Stimulated activated CD8-positive, alpha-beta memory T cell treated with anti-CD3 and anti-CD28 coated beads, Interleukin-15, amount 100 ng/mL, for 48 hours (primary cell): ENCODE measurements at regions not wholly inside any gene's neighbourhood (a gene's known extent, or its start where the extent isn't known, plus 50 kb on each side); places are given as distances from the start of the nearest gene placed in this dataset.
"Not testable (repeated sequence)": the region's sequence is repeated elsewhere in the genome, so short reads cannot be mapped to it uniquely, and the experiment has no call there.

Experiments
- DNase-seq, 2 donors: peaks; one replicate each; pipeline ENCODE4 v3.0.0-alpha.2; 2020; ENCODE audit warnings: low read depth in 2 of 2

DNA sequence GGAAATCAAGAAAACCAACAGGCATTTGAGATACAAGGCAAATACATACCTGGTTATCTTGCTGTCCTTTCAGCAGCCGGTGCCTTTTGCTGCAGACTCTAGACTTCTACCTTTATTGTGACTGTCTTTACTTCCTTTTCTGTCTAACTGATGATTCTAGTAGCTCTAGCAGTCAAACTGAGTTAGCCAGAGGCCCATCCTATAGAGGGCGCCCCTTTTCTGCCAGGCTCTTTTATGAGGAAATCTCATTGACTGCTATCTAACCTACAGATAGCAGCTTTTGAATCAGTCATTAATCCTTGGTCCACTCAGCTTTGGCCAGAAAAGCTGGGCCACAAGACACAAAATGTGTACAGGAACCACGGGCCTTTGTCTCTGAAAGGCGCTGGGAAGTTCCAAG, 87.5 kb upstream of the WSB1 start:
- no peak for DNase-seq

DNA sequence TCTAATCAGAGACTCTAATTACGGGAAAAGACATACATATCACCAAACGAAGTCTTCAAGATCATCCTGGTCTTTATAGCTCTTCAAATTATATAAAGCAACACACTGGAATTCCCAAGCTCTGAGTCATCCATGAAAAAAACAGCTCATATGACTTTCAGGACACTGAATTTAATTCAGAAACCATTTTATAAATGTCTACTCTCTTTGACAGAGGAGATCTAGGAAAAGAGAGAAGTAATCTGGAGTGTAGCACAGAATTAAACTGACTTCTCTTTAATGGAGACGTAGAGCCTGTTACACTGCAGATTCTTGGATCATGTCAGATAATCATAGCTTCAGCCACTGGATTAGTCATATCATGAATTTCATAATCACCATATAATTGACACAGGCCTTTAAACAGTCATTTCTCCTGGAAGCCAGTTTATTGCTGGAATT, 86.8 kb upstream of the WSB1 start:
- DNase-seq: no peak

DNA sequence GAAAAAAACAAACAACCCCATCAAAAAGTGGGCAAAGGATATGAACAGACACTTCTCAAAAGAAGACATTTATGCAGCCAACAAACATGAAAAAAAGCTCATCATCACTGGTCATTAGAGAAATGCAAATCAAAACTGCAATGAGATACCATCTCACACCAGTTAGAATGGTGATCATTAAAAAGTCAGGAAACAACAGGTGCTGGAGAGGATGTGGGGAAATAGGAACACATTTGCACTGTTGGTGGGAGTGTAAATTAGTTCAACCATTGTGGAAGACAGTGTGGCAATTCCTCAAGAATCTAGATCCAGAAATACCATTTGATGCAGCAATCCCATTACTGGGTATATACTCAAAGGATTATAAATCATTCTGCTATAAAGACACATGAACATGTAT, 85.5 kb upstream of the WSB1 start:
- DNase-seq: not testable (repeated sequence)

DNA sequence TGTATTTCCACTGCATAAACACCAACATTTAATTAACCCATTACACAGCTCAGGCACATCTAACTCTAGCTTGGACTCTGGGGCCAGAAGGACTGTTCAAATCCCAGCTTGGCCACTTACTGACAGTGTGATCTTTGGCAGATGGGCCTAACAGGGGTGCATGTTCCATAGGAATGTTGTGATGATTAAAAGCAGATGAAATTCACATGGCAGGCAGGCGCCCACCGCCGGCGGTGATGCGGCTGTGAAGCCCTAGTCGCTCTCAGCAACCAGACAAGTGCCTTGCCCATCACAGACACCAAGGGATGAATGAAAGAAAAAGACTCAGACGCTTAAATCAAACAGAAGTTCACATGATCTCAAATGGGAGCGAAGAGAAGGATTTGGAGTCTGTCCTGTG, 84.6 kb upstream of the WSB1 start:
- DNase-seq: no peak

DNA sequence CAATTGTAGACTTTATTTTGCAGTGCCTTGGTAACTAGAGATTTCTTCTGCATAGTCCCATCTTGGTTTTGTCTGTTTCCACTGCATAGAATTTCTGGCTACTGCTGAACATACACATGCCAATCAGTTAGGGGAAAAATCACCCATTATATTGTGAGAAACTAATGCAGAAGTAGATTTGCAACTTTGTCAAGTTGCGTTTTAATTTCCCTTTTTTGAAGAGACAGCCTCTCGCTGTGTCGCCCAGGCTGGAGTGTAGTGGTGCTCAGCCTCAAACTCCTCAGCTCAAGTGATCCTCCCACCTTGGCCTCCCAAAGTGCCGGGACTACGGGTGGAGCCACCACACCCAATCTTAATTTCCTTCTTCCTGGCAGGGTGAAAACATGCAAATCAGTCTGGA, 83.1 kb upstream of the WSB1 start:
- not testable (repeated sequence) for DNase-seq

DNA sequence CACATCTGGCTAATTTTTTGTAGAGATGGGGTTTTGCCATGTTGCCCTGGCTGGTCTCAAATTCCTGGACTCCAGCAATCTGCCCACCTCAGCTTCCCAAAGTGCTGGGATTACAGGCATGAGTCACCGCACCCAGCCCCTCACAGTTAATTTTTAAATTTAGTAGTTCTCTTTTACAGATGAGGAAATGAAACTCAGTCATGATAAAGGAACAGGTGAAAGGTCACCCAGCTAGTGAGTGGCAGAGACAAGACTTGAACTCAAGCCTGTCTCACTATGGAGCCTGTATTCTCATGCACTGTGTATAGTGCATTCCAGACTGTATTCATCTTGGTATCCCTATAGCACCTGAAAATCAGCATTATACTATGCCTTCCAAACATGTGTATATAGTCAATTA, 77.1 kb upstream of the WSB1 start:
- no peak for DNase-seq

DNA sequence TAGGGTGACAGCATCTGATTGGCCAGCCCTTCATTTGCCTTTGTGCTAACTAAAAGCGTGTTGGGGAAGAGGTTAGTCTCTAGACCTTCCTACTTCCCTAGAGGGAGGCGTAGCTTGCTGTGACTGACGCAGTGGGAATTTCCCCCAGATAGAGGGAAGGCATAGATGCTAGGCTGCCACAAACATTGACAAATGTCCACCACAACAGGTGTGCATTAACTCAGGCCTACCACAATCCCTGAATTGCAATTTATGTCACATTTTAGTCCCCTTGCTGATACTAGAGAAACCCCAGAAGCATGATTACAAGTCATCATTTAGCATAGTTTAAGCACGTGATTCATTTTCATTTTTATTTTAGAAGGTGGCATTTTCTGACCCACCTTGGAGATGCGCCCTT, 76.3 kb upstream of the WSB1 start:
- no peak for DNase-seq

DNA sequence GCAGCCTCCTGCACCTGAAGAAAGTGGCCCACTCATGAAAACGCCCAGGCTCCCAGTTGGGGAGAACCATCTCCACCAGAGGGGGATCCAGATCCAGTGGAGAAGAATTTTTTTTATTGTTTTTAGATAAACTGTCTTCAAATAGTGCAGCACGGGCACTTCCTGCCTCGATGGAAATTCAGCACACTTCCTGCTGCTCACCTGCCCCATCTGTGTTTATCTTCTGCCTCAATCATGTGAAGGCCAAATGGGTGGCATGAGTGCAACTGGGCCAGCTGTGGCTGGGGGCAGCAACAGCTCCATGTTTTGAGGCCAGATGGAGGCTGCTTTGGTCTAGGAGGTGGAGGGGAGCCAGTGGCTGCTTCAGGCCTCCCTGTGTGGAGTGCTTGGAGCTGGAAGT, 75.9 kb upstream of the WSB1 start:
- DNase-seq: no peak

DNA sequence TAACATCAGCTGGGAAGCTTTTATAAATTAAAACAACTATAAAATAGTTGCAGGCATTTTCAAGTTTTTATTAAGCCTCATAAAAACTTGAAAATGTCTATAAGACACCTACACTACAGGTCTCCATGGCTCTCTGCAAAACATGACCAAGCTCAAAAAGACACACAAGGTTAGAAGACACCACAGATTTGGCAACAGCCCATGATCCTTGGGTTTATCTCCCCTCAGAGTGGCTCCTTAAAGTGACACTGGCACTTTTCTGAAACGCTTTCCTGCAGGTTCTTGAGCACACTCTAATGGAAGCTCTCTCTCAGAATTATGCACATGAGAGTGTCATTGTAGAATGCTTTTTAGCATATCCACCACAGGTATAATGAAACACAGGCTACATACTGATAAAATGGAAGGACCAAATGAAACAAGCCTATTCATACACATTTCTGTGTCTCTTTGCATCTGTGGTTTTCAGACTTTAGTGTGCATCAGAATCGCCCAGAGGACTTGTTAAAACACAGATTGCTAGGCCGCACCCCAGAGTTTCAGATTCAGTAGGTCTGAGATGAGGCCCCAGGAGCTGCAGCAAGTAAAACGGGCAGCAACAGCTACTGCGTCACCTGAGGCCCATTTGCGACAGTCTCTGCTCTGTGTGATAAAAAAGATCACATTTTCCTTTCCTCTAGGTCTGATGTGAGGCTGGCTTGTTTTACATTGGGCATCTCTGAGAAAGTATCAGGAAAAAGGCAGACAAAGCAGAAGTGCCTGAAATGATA, 75.0 kb upstream of the WSB1 start:
- DNase-seq: peak; percentile 16 to 18

DNA sequence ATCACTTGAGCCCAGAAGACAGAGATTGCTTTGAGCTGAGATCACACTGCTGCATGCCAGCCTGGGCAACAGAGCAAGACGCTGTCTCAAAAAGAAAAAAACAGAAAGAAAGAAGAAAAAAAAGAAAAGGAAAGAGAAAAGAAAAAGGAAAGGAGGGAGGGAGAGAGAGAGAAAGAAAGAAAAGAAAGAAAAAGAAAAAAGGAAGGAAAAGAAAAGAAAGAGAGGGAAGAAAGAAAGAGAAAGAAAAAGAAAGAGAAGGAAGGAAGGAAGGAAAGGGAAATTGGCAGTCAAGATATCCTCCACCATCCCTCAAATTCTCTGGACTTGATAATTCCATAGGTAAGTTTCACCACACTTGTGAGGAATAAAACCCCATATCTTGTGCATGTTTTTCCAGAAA, 71.4 kb upstream of the WSB1 start:
- no peak for DNase-seq

DNA sequence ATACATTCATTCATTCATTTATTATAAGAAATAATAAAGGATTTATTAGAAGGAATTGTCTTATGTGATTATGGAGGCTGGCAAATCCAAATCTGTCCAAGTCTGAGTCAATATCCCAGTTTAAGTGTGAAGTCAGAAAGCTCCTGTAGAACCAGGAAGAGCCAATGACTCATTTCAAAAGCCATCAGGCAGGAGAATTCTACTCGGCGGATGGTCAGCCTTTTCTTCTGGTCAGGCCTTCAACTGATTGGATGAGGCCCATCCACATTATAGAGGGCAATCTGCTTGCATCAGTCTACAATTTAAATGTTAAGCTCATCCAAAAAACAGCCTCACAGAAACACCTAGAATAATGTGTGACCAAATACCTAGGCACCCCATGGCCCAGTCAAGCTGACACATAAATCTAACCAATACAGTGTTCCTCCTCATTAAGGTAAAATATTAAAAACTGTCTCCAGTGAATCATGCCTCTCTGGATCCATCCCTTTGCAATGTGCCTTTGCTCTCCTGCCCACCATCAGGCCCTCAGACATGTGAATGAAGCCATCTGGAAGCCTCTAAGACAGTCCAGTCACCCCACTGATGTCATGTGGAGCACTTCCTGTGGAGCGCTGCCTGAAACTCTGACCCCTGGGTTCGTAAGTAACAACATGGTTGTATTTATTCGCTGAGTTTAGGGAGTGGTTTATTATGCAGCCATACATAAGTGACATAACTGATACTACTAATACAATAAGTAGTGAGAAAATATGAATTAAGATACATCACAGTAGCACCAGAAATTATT, 69.2 kb upstream of the WSB1 start:
- no peak for DNase-seq

DNA sequence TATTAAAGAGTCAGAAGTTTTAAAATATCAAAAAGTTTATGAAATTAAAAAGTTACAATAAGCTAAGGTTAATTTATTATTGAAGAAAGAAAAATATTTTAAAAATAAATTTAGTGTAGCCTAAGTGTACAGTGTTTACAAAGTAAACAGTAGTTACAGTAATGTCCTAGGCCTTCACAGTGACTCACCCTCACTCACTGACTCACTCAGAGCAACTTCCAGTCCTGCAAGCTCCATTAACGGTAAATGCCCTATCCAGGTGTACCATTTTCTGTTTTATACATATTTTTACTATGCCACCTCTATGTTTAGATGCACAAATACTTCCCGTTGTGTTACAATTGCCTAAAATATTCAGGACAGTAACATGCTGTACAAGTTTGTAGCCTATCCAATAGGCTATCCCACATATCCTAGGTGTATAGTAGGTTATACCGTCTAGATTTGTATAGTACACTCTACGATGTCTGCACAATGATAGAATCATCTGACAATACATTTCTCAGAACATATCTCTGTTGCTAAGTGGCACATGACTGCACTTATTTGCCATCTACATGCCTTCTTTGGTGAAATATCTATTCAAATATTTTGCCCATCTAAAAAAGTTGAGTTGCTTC, 67.2 kb upstream of the WSB1 start:
- no peak for DNase-seq

DNA sequence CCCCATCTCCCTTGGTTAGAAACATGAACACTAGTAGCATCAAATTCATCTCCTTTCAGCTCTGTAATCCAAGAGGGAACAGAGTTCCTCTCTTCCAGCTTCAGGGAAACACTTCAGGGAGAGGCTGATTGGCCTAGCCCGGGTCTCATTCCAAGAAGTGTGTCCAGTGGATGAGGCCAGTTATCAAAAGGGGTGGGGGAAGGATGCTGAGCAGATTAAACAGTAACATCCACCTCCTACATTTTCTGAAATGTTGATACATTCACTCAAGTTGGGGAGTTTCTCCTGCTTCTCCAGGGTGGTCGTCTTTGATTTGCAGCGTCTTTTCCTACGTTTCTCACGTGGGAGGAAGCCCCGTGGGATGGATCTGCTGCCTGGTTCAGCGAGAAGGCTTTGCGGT, 62.9 kb upstream of the WSB1 start:
- no peak for DNase-seq

DNA sequence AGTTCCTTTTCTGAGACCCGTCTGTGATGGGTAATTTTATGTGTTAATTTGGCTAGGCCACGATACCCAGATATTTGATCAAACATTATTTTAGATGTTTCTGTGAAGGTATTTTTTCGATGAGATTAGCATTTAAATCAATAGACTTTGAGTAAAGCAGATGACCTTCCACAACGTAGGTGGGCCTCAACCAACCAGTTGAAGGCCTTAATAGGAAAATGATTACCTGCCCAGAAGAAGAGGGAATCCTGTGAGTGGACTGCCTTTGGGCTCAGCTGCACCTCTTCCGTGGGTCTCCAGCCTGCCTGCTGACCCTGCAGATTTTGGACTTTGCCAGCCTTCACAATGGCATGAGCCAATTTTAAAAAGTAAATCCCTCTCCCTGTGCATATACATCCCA, 61.6 kb upstream of the WSB1 start:
- no peak for DNase-seq

DNA sequence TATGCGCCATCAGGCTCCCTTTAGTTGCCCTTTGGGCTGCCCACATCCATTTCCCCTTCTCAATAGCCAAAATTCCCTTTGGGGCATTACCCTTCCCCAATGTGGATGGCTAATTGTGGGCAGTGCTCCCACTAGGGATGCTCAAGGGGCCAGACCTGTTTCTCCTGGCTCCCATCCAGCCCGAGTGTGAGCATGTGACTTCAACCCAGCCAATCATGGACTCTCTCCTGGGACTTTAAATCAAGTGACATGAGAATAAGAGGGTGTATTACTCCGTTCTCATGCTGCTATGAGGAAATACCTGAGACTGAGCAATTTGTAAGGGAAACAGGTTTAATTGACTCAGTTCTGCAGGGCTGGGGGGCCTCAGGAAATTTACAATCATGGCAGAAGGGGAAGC, 60.9 kb upstream of the WSB1 start:
- DNase-seq: no peak

DNA sequence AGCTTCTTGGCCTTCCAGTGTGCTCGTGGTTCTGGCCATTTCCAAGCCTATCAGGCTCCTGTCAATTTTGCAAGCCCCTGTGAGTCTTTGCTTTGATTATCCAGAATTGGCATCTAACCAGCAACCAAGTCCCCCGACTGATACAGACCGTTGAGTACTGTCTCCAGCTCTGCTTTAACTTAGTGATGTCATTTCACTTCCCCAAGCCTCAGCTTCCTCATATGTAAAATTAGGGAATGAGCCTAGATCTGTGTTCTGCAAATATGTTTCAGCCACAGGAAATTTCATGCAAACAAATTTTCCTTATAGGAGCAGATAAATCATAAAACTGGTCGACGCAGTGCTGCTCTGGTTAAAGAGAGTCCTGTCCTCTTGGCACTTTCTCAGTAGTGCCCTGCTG, 60.1 kb upstream of the WSB1 start:
- no peak for DNase-seq

DNA sequence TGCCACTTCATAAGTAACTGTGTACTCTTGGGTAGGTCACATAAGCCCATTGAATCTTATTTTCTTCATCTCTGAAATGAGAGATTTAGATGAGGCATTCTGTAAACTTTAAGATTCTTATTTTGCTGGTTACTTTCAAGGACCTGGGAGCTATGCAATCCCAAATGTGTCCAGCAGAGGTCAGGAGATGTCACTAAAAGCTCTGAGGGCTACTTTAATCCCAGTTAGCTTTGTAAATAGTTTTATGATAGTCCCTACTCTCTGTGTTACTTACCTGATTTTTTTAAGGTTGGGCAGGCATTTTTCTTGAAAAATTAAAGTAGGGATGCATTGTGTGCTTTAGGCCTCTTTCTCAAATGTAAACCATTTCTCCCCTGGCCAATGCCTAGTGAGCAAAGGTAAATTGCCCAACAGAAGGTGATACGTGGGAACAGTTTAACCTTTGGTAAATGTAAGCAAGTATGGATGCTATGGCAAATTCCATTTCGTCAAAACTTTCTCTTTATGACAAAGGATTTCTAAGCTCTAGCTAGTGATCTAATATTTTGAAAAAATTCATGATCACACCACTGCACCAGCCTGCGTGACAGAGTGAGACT, 57.1 kb upstream of the WSB1 start:
- DNase-seq: peak; percentile 24 to 31

DNA sequence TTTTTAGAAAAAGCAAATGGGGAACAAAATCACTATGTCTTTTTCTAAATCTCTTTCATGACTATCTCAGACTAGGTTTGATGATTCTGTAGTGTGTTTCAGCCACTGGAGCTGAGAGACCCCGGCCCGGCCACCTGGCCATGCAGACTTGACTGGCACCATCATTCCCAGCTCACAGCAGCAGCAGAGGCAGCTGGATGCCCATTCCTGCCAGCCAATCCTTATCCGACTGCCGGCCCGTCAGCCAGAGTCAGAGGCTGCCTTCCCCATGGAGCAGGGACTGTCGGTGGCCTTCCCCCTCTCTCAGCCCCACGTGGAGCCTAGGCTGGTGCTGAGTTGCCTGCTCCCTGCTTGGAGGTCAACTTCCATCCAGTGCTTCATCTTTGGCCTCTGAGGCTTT, 56.0 kb upstream of the WSB1 start:
- no peak for DNase-seq

DNA sequence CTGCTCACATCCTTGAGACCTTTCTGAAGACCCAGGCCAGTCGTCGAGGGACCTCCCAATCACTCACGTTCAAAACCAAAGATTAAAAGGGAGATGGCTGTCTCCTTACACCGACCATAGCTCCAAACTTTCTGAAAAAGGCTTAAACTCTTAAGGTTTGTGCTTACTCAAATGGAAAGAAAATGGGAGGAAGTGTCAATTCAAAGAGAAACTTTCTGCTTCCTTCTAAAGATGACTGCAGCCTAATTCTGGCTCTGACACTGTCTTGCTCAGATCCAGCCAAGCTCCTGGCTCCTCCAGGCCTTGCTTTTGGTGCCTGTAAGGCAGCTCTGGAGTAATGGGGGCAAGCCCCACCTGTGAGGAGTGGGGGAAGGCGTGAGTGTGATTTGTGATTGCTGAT, 54.9 kb upstream of the WSB1 start:
- no peak for DNase-seq

DNA sequence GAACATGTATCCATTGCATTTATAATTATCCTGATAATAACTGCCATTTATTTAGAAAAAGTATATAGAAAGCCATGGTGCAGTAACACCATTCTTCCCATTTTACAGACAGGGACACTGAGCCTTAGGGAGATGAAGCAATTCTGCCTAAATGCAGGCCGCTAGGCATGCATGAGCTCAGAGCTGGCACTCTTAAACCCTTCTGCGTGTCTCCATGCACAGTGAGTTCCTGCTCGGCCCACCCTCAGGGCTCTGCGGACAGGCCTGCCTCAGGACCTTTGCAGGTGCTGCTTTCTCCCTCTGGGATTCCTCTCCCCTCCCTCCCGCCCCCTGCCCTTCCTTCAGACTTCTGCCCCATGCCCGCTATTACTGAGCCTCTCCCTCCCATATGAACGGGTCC, 54.3 kb upstream of the WSB1 start:
- no peak for DNase-seq

DNA sequence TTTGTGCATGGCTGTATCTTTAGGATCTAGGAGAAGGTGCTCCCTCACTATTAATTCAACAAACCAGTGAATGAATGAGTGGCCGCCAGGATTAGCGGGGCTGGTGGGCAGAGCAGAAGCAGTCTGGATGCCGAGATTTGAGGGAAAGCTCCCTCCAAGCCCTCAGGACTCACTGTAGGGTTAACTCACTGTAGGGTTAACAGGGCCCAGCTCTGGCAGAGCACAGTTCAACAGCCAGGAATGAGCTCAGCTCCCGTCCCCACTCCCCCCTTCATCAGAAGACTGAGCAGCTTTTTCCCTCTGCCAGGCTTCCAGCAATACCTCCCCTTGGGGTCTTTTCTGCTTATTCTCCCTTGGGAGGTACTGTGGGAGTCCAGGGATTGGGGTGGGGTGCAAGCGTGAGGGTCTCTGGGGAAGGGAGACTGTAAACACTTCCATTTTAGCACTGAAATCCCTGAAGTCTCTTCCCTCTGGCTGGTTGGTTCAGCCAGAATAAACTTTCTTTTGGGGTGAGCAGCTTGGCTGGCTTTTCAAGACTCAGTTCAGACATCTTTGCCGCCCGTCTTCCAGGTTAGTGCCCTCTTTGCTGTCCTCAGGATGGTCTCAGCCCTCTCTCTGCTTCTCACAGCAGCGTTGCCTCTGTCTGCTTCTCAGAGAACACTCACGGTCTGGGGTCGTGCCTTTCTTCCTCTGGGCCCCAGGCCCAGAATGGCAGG, 53.7 kb upstream of the WSB1 start:
- DNase-seq: no peak

DNA sequence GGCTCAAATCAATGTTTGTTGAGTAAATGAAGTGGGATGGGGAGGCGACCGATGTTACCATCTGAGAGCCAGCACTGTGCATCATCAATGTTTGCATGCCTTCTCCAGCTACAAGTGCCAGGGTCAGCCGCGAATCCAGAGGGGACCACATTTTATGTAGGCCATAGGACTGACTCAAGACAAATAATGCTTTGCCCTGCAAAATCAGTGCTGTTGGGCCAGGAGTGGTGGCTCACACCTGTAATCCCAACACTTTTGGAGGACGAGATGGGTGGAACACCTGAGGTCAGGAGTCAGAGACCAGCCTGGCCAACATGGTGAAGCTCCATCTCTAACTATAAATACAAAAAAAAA, 53.1 kb upstream of the WSB1 start:
- DNase-seq: no peak
